Activated CD4-positive, alpha-beta T cell treated with anti-CD3 and anti-CD28 coated beads, Interleukin-2, amount 10 ng/mL, durations not matched to agents 24 days and 14 days (primary cell): ENCODE measurements at regions not wholly inside any gene's neighbourhood (a gene's known extent, or its start where the extent isn't known, plus 50 kb on each side); places are given as distances from the start of the nearest gene placed in this dataset.

Source experiments
- DNase-seq: peaks from one replicate; pipeline ENCODE4 v3.0.0; 2022
- H3K27ac Mint-ChIP-seq: one replicate; pipeline ENCODE4 v1.8.0; 2022; ENCODE audit warnings: mild to moderate bottlenecking, mixed read lengths
- H3K27me3 Mint-ChIP-seq: one replicate; pipeline ENCODE4 v1.8.0; 2022; ENCODE audit warnings: mixed read lengths
- H3K36me3 Mint-ChIP-seq: one replicate; pipeline ENCODE4 v1.8.0; 2022; ENCODE audit warnings: low read depth, mild to moderate bottlenecking, mixed read lengths
- H3K4me1 Mint-ChIP-seq: one replicate; pipeline ENCODE4 v1.8.0; 2021; ENCODE audit warnings: mixed read lengths
- H3K4me3 Mint-ChIP-seq: one replicate; pipeline ENCODE4 v1.8.0; 2022; ENCODE audit warnings: mild to moderate bottlenecking, moderate library complexity, mixed read lengths
- H3K9me3 Mint-ChIP-seq: one replicate; pipeline ENCODE4 v1.8.0; 2021; ENCODE audit warnings: mixed read lengths
- intact Hi-C: fragments of 100-400 bp; cut with micrococcal nuclease; formaldehyde crosslinking; loops from one replicate; pipeline ENCODE4 v1.15.1; 2023

DNA sequence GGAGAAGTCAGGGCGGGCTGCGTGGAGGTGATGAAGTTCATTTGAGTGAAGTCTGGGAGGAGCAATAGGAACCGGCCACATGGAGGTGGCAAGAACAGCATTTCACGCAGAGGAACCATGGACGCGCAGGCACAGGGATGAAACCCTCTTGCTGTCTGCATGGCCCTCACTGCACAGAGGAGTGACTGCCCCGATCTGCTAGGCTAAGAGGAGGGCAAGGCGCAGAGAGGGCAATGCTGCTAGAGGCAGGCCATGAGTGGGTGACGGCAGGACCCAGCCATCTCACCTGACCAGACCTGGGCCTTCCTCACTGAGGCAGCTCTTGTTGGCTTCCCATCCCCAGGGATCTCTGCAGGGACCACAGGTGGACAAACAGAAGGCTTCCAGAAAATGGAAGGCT is 90.3 kb downstream of the BARX1 start:
- intact Hi-C loops, result no loop called here
- H3K9me3 Mint-ChIP-seq, result no peaks in the 10 kb centered on the region

DNA sequence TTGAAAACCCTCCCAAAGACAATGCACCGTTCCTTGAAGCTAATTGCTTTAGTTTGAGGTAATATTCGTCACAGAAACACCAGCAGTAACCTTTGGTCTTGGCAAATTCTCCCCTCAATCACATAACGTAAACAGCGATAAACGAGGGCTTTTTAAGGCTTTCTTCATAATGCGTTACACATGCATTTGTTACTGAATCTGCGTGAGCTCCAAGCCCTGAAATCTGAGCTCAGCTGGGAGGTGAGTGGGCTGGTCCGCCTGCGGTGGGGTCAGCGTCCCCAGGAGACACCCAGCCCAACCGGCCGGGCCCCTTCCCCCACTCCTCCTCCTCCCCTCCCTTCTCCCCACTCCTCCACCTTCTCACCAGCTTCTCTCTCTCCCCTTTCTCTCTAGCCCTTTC is 91.1 kb downstream of the BARX1 start:
- Mint-ChIP-seq H3K4me3 (no peak overlapping the region), H3K36me3 (no peaks in the 10 kb centered on the region), H3K27me3 (peaks cover 12% of the 10 kb centered on the region), H3K4me1 (no peaks in the 10 kb centered on the region), H3K27ac (no peak overlapping the region), H3K9me3 (no peaks in the 10 kb centered on the region)
- intact Hi-C loops, result no loop called here
- DNase-seq, result no peak

More for the DNA sequence above, 90.3 kb downstream of the BARX1 start:
- Mint-ChIP-seq H3K27me3 (peaks cover 11% of the 10 kb centered on the region), H3K4me3 (no peak overlapping the region), H3K27ac (no peak overlapping the region), H3K4me1 (no peaks in the 10 kb centered on the region), H3K36me3 (no peaks in the 10 kb centered on the region)
- peak; percentile 32 for DNase-seq

DNA sequence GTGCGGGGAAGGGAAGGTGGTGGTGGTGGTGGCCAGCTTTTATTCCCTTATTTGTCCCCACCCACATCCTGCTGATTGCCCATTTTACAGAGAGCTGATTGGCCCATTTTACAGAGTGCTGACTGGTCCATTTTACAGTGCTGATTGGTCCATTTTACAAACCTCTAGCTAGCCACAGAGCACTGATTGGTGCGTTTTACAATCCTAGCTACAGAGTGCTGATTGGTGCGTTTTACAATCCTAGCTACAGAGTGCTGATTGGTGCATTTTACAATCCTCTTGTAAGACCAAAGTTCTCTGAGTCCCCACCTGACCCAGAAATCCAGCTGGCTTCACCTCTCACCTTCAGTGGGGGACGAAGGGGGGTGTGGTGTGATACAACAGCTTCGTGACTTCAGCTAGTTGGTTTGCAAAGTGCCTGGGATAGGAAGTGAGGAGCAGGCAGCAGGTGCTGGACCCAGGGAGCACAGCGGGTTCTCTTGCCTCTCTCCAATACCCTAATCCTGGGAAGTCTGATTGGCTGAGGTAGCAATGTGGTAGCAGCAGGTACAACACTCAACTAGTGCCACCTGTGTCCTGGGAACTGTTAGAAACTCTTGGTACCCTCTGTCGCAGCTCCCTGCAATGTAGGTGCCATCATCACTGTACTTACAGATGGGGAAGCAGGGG is 92.1 kb downstream of the BARX1 start:
- Mint-ChIP-seq H3K27me3 (peaks cover 16% of the 10 kb centered on the region), H3K36me3 (no peaks in the 10 kb centered on the region), H3K9me3 (no peaks in the 10 kb centered on the region), H3K4me3 (no peak overlapping the region), H3K4me1 (no peaks in the 10 kb centered on the region), H3K27ac (no peak overlapping the region)
- intact Hi-C loops, result no loop called here
- peak; percentile 34 for DNase-seq

DNA sequence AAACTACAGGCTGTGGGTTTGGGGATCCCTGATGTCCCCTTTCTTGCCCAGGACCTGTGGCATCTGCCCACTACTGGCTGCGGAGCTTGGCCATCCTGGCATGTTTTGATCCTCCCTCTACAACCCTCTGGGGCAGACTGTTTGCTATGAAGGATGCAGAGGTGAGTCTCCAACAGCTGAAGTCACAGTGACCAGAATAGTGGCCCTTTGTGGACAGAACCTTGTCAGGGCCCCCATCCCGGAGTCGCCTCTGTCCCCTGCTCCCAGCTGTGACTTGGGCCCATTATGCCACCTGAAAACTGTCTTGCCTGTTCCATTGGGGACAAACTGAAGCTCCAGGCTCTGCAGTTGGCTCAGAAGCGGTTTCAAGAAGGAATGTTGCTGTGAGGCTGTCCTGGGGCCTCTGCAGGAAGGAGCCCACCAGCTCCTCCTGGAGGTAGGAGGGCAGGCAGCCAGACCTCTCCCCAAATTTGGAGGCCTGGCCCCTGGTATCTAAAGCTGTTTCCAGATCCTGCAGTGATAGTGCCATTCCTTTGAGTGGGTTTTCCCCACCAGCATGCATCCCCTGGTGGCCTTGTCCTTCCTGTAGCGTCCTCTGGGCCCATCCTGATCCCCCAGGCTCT is 93.3 kb downstream of the BARX1 start:
- intact Hi-C loops, result no loop called here
- Mint-ChIP-seq H3K27ac (no peak overlapping the region), H3K9me3 (no peaks in the 10 kb centered on the region), H3K4me3 (no peak overlapping the region), H3K27me3 (peaks cover 21% of the 10 kb centered on the region), H3K36me3 (no peaks in the 10 kb centered on the region), H3K4me1 (no peaks in the 10 kb centered on the region)
- no peak for DNase-seq

DNA sequence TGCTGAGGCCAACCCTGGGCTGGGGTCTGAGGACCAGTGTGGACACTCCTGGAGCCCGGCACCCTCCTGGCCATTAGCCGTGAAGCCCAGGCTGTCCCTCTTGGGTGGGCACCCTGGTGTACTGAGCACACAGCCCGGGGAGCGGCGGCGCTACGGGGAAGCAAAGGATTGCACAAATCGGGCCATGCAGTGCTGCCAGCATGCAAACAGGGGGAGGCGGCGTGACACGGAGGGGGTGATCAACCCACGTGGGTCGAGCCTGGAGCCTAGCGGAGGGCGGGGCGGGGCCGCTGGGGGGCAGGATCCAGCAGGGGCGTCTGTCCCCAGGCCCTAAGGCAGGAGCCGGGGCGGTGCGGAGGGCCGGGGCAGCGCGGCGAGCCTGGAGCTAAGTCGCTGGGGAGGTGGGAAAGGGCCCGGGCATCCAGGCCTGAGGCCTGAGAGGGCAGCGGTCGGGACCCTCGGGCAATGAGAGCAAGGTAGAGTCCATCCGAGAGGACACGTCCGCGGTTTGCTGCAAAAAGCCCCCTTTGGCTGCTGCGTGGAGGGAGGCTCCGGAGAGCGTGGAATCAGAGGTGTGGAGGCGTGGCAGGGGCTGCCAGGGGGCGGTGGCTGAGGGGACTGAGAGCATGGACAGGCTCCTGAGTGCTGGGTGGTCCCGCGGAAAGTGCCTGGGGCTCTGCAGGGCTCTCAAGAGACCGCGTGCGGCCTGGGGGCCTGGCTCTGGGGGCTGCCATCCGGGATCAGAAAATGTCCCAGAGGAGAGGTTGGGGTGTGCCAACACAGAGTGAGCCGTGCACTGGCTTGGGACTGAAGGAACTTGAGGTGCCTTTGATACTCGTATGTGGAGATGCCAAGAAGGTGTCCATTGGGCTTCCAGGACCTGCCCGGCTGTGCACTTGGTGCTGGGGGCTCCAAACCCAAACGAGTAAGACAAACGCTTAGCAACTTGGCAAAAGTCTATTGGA is 94.2 kb downstream of the BARX1 start:
- peaks cover 26% of the 10 kb centered on the region for H3K27me3 Mint-ChIP-seq
- H3K4me3 Mint-ChIP-seq, result no peak overlapping the region
- DNase-seq, result no peak
- H3K27ac Mint-ChIP-seq, result no peak overlapping the region
- intact Hi-C loops, result no loop called here
- no peaks in the 10 kb centered on the region for H3K4me1 Mint-ChIP-seq
- no peaks in the 10 kb centered on the region for H3K36me3 Mint-ChIP-seq
- H3K9me3 Mint-ChIP-seq, result no peaks in the 10 kb centered on the region

DNA sequence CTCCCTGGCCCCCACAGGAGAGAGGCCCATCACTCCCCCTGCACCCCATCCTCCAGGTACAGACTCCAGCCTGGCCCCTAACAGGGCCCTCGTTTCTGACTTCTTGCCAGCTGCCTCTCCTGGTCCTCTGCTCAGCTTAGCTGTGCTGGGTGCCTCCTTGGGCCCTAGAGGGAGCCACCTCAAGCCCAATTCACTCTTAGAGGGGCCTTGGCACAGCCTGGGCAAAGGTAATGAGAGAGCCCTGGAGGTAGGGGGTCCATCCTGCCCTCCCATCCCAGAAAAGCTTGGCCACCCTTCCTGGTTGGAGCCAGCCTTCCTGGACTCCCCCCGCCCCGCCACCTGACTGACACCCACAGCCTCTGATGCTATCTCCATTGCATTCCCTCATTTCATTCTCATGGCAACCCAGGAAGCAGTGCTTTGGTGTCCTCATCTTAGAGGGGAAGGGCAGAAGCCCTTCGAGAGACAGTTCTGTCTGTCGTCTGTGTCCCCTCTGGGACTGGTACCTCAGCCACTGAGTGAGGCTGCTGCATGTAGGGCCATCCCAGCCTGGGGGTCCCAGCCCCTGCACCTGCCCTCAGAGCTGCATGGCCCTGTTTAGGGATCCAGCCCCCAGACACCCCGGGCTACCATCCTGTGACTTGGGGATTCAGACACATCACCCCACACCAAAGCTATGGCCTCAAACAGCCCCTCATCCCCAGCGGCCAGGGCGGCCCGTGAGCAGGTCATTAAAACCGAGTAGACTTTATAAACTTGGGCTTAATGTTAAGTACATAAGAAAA is 95.5 kb downstream of the BARX1 start:
- DNase-seq, result no peak
- H3K27me3 Mint-ChIP-seq, result peaks cover 36% of the 10 kb centered on the region
- H3K4me3 Mint-ChIP-seq, result no peak overlapping the region
- no peaks in the 10 kb centered on the region for H3K36me3 Mint-ChIP-seq
- intact Hi-C loops, result no loop called here
- H3K4me1 Mint-ChIP-seq, result no peaks in the 10 kb centered on the region
- H3K9me3 Mint-ChIP-seq, result no peaks in the 10 kb centered on the region
- no peak overlapping the region for H3K27ac Mint-ChIP-seq

DNA sequence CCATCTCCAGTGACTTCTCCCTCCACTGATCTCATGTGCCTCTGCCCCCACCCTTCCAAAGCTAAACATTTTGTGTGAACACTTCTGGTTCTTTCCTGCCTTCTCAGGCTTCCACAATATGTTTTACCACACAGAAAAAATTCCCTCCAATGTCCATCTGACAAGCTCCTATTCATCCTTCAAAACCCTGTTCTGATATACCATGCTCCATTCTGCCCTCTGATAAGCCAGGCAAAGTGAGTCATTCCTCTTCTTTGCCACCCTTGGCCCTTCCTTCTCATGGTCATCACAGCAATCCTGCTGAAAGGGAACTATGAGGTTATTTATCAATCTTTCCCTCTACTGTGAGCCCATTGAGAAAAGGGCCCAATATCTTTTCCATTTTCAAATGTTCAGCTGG is 97.6 kb downstream of the BARX1 start:
- peaks cover 39% of the 10 kb centered on the region for H3K27me3 Mint-ChIP-seq
- intact Hi-C loops, result no loop called here
- no peak overlapping the region for H3K4me3 Mint-ChIP-seq
- H3K27ac Mint-ChIP-seq, result no peak overlapping the region
- DNase-seq, result no peak
- no peaks in the 10 kb centered on the region for H3K36me3 Mint-ChIP-seq
- H3K4me1 Mint-ChIP-seq, result no peaks in the 10 kb centered on the region
- H3K9me3 Mint-ChIP-seq, result no peaks in the 10 kb centered on the region

DNA sequence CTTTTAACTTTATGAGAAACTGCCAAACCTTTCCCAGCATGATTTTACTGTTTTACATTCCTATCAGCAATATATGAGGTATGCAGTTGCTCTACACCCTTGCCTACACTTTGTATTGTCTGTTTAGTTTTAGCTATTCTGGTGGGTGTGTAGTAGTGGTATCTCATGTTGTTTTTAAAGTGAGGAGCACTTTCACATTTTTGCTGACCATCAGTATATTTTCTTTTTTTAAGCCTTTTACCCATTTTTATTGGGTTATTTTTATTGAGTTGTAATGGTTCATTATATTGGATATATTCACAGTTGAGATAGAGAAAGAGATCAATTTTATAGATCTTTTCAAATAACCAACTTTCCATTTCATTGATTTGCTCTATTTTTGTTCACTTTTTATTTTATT is 102.4 kb downstream of the BARX1 start:
- Mint-ChIP-seq H3K9me3 (peaks cover 5% of the 10 kb centered on the region), H3K4me1 (no peaks in the 10 kb centered on the region), H3K27ac (no peak overlapping the region), H3K27me3 (peaks cover 38% of the 10 kb centered on the region), H3K36me3 (no peaks in the 10 kb centered on the region), H3K4me3 (no peak overlapping the region)
- intact Hi-C loops, result no loop called here
- DNase-seq, result no peak

DNA sequence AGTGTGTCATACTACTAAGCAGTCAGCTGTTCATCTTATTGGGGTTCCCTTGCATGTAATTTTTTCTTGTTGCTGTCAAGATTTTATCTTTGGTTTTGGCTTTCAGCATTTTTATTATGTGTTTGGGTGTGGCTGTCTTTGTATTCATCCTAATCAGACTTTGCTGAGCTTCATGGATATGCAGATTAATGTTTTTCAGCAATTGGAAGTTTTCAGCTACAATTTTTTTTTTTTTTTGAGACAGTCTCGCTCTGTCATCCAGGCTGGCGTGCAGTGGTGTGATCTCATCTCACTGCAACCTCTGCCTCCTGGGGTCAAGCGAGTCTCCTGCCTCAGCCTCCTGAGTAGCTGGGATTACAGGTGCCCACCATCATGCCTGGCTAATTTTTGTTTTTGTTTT is 108.8 kb downstream of the BARX1 start:
- peaks cover 5% of the 10 kb centered on the region for H3K9me3 Mint-ChIP-seq
- H3K4me3 Mint-ChIP-seq, result no peak overlapping the region
- peaks cover 40% of the 10 kb centered on the region for H3K27me3 Mint-ChIP-seq
- intact Hi-C loops, result no loop called here
- DNase-seq, result no peak
- no peaks in the 10 kb centered on the region for H3K36me3 Mint-ChIP-seq
- no peak overlapping the region for H3K27ac Mint-ChIP-seq
- no peaks in the 10 kb centered on the region for H3K4me1 Mint-ChIP-seq

DNA sequence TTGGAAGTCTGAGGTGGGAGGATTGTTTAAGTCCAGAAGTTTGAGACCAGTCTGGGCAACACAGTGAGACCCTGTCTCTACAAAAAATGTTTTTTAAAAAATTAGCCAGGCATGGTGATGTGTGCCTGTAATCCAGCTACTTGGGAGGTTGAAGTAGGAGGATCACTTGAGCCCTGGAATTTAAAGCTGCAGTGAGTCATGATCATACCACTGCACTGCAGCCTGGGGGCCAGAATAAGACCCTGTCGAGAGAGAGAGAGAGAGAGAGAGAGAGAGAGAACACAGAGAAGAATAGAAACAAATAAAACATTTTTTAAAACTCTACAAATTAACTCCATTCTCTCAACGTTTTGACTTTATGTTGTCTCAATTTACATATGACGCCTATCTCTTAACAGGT is 111.8 kb downstream of the BARX1 start:
- DNase-seq, result no peak
- no peaks in the 10 kb centered on the region for H3K9me3 Mint-ChIP-seq
- no peak overlapping the region for H3K4me3 Mint-ChIP-seq
- no peak overlapping the region for H3K27ac Mint-ChIP-seq
- no peaks in the 10 kb centered on the region for H3K36me3 Mint-ChIP-seq
- no peaks in the 10 kb centered on the region for H3K4me1 Mint-ChIP-seq
- intact Hi-C loops, result no loop called here
- H3K27me3 Mint-ChIP-seq, result peaks cover 28% of the 10 kb centered on the region

DNA sequence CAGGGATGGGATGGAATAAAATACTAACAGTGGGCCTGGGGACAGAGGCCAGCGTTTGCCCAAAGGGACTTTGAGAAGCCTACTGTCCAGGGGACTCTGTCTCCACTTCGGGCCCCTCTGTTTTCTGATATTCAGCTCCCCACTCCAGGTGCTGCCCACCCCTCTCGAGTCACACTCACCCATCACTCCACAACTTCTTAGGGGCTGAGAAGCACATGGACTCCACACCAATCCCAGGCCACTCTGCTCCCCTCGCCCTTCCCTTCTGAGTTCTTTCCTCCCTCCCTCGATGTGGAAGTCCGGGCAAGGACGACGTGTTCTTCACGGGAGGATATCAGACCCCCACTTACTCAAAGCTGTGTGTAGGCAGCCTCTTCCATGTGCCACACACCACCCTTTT is 124.5 kb downstream of the BARX1 start:
- intact Hi-C loops, result no loop called here
- H3K4me1 Mint-ChIP-seq, result peaks cover 5% of the 10 kb centered on the region
- H3K4me3 Mint-ChIP-seq, result no peak overlapping the region
- DNase-seq, result no peak
- H3K9me3 Mint-ChIP-seq, result no peaks in the 10 kb centered on the region
- H3K36me3 Mint-ChIP-seq, result no peaks in the 10 kb centered on the region
- peaks cover 26% of the 10 kb centered on the region for H3K27me3 Mint-ChIP-seq
- H3K27ac Mint-ChIP-seq, result no peak overlapping the region

DNA sequence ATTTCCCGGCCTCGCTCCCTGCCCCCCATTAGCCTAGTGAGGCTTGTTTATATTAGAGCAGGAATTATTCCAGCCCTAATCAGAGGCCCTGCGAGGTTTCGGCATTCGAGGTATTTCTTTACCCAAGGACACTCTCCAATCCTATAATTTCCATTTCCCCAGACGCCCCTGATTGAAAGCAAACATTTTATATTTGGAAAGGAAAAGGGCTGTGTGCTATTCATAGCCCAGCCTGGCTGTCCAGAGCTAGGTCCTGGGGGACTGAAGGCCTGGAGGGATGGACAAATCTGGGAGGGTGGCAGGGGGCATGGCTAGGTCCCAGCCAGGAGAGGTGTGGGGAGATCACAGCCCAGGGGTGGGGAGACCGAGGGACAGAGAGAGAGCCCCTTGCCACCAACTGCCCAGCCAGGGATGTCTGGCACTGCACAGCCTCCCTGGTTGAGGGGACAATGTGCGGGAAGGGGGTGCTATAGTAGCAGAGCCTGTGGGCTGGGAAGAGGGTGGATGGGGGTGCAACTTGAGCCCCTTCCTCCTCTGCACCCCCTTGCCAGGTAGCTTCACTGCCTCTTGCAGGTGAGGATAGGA is 125.1 kb downstream of the BARX1 start:
- peak; percentile 38 for DNase-seq
- no peaks in the 10 kb centered on the region for H3K36me3 Mint-ChIP-seq
- intact Hi-C loops, result no loop called here
- H3K27me3 Mint-ChIP-seq, result peaks cover 27% of the 10 kb centered on the region
- no peaks in the 10 kb centered on the region for H3K9me3 Mint-ChIP-seq
- no peak overlapping the region for H3K4me3 Mint-ChIP-seq
- H3K27ac Mint-ChIP-seq, result no peak overlapping the region
- peaks cover 5% of the 10 kb centered on the region for H3K4me1 Mint-ChIP-seq

DNA sequence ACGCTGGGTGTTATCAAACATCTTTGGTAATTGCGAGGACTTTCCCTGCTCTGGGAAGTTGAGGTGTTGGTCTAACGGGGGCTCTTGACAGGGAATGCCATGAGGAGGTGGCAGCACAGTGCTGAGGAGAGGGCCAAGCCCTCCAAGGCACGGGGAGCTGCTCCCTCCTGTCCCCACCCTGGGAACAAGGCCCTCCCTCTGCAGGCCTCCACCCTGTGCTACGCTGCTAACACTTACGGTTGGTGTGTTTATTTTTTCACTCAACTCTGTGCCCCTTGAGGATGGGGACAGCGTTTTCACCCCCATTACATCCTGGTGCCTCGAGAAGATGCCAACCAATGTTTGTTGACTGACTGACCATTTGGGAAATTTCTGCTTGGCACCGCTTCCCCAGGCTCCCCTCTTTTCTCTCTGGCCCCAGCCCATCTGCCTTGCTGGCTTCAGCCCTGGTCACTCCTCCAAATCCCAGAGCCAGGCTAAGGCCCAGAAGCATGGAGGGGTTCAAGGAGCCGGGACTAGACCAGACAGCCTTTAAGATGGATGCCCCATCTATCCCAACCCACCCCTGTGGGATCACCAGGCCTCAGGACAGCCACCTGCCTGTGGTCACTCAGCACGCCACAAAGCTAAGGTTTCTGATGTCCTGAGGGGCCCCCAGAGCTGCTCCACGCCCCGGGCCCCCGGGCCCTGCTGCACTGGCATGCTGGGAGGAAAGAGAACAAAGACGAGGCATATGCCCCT is 125.7 kb downstream of the BARX1 start:
- no peak overlapping the region for H3K4me3 Mint-ChIP-seq
- H3K27me3 Mint-ChIP-seq, result peaks cover 24% of the 10 kb centered on the region
- no peaks in the 10 kb centered on the region for H3K9me3 Mint-ChIP-seq
- H3K36me3 Mint-ChIP-seq, result no peaks in the 10 kb centered on the region
- DNase-seq, result peak; percentile 35
- H3K4me1 Mint-ChIP-seq, result peaks cover 5% of the 10 kb centered on the region
- intact Hi-C loops, result no loop called here
- H3K27ac Mint-ChIP-seq, result no peak overlapping the region
